Panc1 (cell line): ENCODE measurements at regions not wholly inside any gene's neighbourhood (a gene's known extent, or its start where the extent isn't known, plus 50 kb on each side); places are given as distances from the start of the nearest gene placed in this dataset.

Experiments
- CTCF ChIP-seq: fragments of 450-650 bp; IDR thresholded peaks from 2 replicates; pipeline ENCODE4 v1.5.1; 2017; ENCODE audit warnings: mild to moderate bottlenecking
- POLR2AphosphoS5 ChIP-seq: IDR thresholded peaks from 2 replicates; pipeline ENCODE4 v1.6.1; 2012; ENCODE audit warnings: mild to moderate bottlenecking, low read depth, low read length, moderate library complexity
- REST ChIP-seq, 2 experiments: IDR thresholded peaks; 2 replicates each; pipeline ENCODE4 v1.6.1; 2011 to 2012; ENCODE audit warnings: low read depth in 2 of 2, control low read depth in 1 of 2, low read length in 1 of 2, mild to moderate bottlenecking in 1 of 2, moderate library complexity in 1 of 2; ENCODE audit not compliant: insufficient read depth in 1 of 2
- SIN3A ChIP-seq: IDR thresholded peaks from 2 replicates; pipeline ENCODE4 v1.6.1; 2012; ENCODE audit warnings: low read depth, mild to moderate bottlenecking, low read length, moderate library complexity, borderline replicate concordance; ENCODE audit not compliant: insufficient read depth
- TCF7L2 ChIP-seq: IDR thresholded peaks from 2 replicates; pipeline ENCODE4 v1.6.1; 2011; ENCODE audit warnings: mild to moderate bottlenecking, low read depth, low read length, inconsistent platforms

- TF ChIP-seq REST (IDR thresholded peaks at IDR 0.05; ENCODE audit: insufficient read depth in 1 of 2, low read depth in 2 of 2, low read length in 1 of 2) (no peak), CTCF (no peak), TCF7L2 (no peak), POLR2AphosphoS5 (no peak), SIN3A (no peak)
These were observed 87.8 kb downstream of the MYEOV start for GRCh38 chr11:69381681-69382130.
